VCaP (cell line): ENCODE measurements at regions not wholly inside any gene's neighbourhood (a gene's known extent, or its start where the extent isn't known, plus 50 kb on each side); places are given as distances from the start of the nearest gene placed in this dataset.

Experiments
- H3K27ac ChIP-seq: fragments of 450-650 bp; 2 replicates; pipeline ENCODE4 v1.5.1; 2017
- CTCF ChIP-seq: fragments of 450-650 bp; conservative IDR thresholded peaks from 2 replicates; pipeline ENCODE4 v1.5.1; 2017; ENCODE audit warnings: mild to moderate bottlenecking, moderate library complexity

- TF ChIP-seq CTCF: no peak
- H3K27ac ChIP-seq: no peak overlapping the region
Observed at GRCh38 chr18:78647018-78647417, 332.6 kb upstream of the SALL3 start.

- no peak for TF ChIP-seq CTCF
- H3K27ac ChIP-seq: no peak overlapping the region
Observed at GRCh38 chr18:78649421-78649820, 330.2 kb upstream of the SALL3 start.

- no peak for TF ChIP-seq CTCF
- no peak overlapping the region for H3K27ac ChIP-seq
Observed at GRCh38 chr18:78650926-78651325, 328.7 kb upstream of the SALL3 start.

- no peak for TF ChIP-seq CTCF
- no peak overlapping the region for H3K27ac ChIP-seq
Observed at GRCh38 chr18:78652001-78652545, 327.5 kb upstream of the SALL3 start.

GRCh38 chr18:78655921-78656320, 323.7 kb upstream of the SALL3 start:
- TF ChIP-seq CTCF: no peak

GRCh38 chr18:78656346-78656925, 323.2 kb upstream of the SALL3 start:
- no peak overlapping the region for H3K27ac ChIP-seq

More at GRCh38 chr18:78655921-78656320, 323.7 kb upstream of the SALL3 start:
- no peak overlapping the region for H3K27ac ChIP-seq

GRCh38 chr18:78658531-78658930, 321.1 kb upstream of the SALL3 start:
- no peak for TF ChIP-seq CTCF
- H3K27ac ChIP-seq: no peak overlapping the region

More at GRCh38 chr18:78656346-78656925, 323.2 kb upstream of the SALL3 start:
- no peak for TF ChIP-seq CTCF
